Urothelium cell line (cell line): ENCODE measurements at regions not wholly inside any gene's neighbourhood (a gene's known extent, or its start where the extent isn't known, plus 50 kb on each side); places are given as distances from the start of the nearest gene placed in this dataset.

ENCODE experiments used
- DNase-seq: peaks from one replicate; pipeline ENCODE4 v3.0.0; 2011; ENCODE audit warnings: low spot score, mixed read lengths
- FAIRE-seq: peaks from 2 replicates; lab custom pipeline; 2011; peaks lifted over from hg19 to GRCh38; lab: Jason Lieb, UNC

- FAIRE-seq (no peak), DNase-seq (no peak)
Observed at GRCh38 chr12:25853316-25854095, 105.0 kb upstream of the RASSF8 start.

- FAIRE-seq (no peak), DNase-seq (no peak)
Observed at GRCh38 chr12:25854991-25855390, 103.5 kb upstream of the RASSF8 start.

GRCh38 chr12:25855716-25856115 is 102.8 kb upstream of the RASSF8 start:
- FAIRE-seq, result no peak
- no peak for DNase-seq

- no peak for DNase-seq
- FAIRE-seq, result no peak
Observed at GRCh38 chr12:25859976-25860375, 98.5 kb upstream of the RASSF8 start.

GRCh38 chr12:25861226-25861625 is 97.3 kb upstream of the RASSF8 start:
- no peak for FAIRE-seq

GRCh38 chr12:25864306-25865276 is 93.9 kb upstream of the RASSF8 start:
- no peak for FAIRE-seq
- no peak for DNase-seq

More at GRCh38 chr12:25861226-25861625, 97.3 kb upstream of the RASSF8 start:
- DNase-seq, result no peak

GRCh38 chr12:25866586-25867378 is 91.7 kb upstream of the RASSF8 start:
- no peak for DNase-seq
- FAIRE-seq, result peak; percentile 27

GRCh38 chr12:25868193-25868592 is 90.3 kb upstream of the RASSF8 start:
- DNase-seq, result no peak
- no peak for FAIRE-seq

- FAIRE-seq (no peak), DNase-seq (no peak)
Observed at GRCh38 chr12:25872137-25872536, 86.3 kb upstream of the RASSF8 start.

GRCh38 chr12:25875661-25876060 is 82.8 kb upstream of the RASSF8 start:
- FAIRE-seq (no peak), DNase-seq (no peak)

- FAIRE-seq (no peak), DNase-seq (no peak)
Observed at GRCh38 chr12:25876383-25877045, 82.0 kb upstream of the RASSF8 start.

- FAIRE-seq, result no peak
- DNase-seq, result no peak
Observed at GRCh38 chr12:25877446-25877845, 81.0 kb upstream of the RASSF8 start.

GRCh38 chr12:25882266-25882665 is 76.2 kb upstream of the RASSF8 start:
- DNase-seq (no peak), FAIRE-seq (no peak)

- DNase-seq, result no peak
- no peak for FAIRE-seq
Observed at GRCh38 chr12:25883026-25883916, 75.2 kb upstream of the RASSF8 start.

GRCh38 chr12:25884024-25884919 is 74.2 kb upstream of the RASSF8 start:
- FAIRE-seq (no peak), DNase-seq (no peak)

- FAIRE-seq (no peak), DNase-seq (no peak)
Observed at GRCh38 chr12:25884920-25885234, 73.6 kb upstream of the RASSF8 start.

GRCh38 chr12:25886396-25886795 is 72.1 kb upstream of the RASSF8 start:
- FAIRE-seq (no peak), DNase-seq (no peak)

- FAIRE-seq (no peak), DNase-seq (no peak)
Observed at GRCh38 chr12:25887367-25887766, 71.1 kb upstream of the RASSF8 start.

- DNase-seq (no peak), FAIRE-seq (no peak)
Observed at GRCh38 chr12:25889185-25889584, 69.3 kb upstream of the RASSF8 start.
